Skeletal muscle satellite cell (primary cell): ENCODE measurements at regions not wholly inside any gene's neighbourhood (a gene's known extent, or its start where the extent isn't known, plus 50 kb on each side); places are given as distances from the start of the nearest gene placed in this dataset.

ENCODE experiments used
- H3K27me3 ChIP-seq: 2 replicates; pipeline ENCODE4 v1.7.0; 2013; ENCODE audit warnings: low read length; ENCODE audit not compliant: control insufficient read depth, insufficient read depth
- H3K36me3 ChIP-seq: 2 replicates; pipeline ENCODE4 v1.7.0; 2013; ENCODE audit warnings: mild to moderate bottlenecking, control low read depth, low read length; ENCODE audit not compliant: insufficient read depth
- H3K4me1 ChIP-seq: 2 replicates; pipeline ENCODE4 v1.7.0; 2013; ENCODE audit warnings: low read length; ENCODE audit not compliant: control insufficient read depth, insufficient read depth
- H3K4me2 ChIP-seq: 2 replicates; pipeline ENCODE4 v1.7.0; 2013; ENCODE audit warnings: mild to moderate bottlenecking, low read length
- H3K4me3 ChIP-seq: 2 replicates; pipeline ENCODE4 v1.7.0; 2013; ENCODE audit warnings: low read length
- H3K9ac ChIP-seq: 2 replicates; pipeline ENCODE4 v1.7.0; 2013; ENCODE audit warnings: mild to moderate bottlenecking, low read depth, low read length, moderate library complexity
- H3K9me3 ChIP-seq: replicated peaks from 2 replicates; pipeline ENCODE4 v1.7.0; 2013; ENCODE audit warnings: mild to moderate bottlenecking, control low read depth, low read length

DNA sequence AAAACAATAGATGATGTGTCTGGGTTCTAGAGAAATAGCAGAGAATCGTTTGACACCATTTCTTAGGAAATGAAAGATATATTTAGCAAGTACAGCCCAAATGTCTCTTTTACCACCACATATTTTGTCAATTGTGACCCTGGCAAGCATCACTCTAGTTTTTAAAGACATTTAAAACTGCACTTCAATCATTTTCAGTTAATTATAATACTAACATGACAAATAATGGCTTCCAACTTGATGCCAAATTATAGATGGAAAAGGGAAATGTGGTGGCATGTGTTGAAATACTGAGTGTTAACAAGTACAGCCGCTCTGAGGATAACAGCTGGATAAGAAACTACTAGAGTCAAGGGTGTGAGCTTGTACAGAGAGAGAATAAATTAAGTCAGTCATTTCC is 648.9 kb downstream of the FRK start:
- Histone ChIP-seq H3K36me3 (no peaks in the 10 kb centered on the region), H3K9ac (no peak overlapping the region), H3K27me3 (no peaks in the 10 kb centered on the region), H3K4me1 (no peaks in the 10 kb centered on the region), H3K9me3 (no peaks in the 10 kb centered on the region), H3K4me3 (no peak overlapping the region), H3K4me2 (no peak overlapping the region)

GRCh38 chr6:115404446-115404845 is 656.2 kb downstream of the FRK start:
- Histone ChIP-seq H3K4me2 (no peak overlapping the region), H3K9ac (no peak overlapping the region), H3K9me3 (no peaks in the 10 kb centered on the region), H3K4me1 (no peaks in the 10 kb centered on the region), H3K27me3 (no peaks in the 10 kb centered on the region), H3K36me3 (no peaks in the 10 kb centered on the region), H3K4me3 (no peak overlapping the region)

GRCh38 chr6:115398607-115399006 is 662.1 kb downstream of the FRK start:
- Histone ChIP-seq H3K4me3 (no peak overlapping the region), H3K27me3 (no peaks in the 10 kb centered on the region), H3K4me2 (no peak overlapping the region), H3K9ac (no peak overlapping the region), H3K9me3 (no peaks in the 10 kb centered on the region), H3K36me3 (no peaks in the 10 kb centered on the region), H3K4me1 (no peaks in the 10 kb centered on the region)

DNA sequence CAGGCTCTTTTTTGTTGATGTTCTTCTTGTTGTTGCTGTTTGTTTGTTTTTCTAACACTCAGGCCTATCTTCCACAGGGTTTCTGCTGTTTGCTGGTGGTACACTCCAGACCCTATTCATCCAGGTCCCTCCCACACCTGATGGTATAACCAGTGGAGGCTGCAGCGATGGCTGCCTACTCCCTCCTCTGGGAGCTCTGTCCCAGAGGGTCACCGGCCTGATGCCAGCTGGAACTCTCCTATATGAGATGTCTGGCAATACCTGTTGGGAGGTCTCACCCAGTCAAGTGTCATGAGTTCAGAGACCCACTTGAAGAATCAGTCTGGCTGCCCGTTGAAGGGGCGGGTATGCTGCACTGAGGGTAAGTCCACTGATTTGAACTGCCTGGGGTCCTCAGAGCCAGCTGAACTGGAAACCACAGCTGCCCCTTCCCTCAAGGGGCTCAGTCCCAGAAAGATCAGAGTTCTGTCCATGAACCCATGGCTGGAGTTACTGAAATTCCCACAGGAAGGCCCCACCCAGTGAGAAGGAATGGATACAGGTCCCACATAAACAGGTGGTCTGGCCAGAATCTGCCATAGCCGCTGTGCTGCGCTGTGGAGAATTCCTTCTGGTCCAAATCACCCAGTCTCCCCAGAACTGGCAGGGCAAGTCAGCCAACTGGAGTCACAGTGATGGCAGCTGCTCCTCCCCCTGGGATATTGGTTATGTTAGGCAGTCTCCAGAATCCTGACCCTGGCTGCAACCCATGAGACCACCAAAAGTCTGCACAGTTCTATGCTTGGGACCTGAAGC is 664.4 kb downstream of the FRK start:
- no peaks in the 10 kb centered on the region for H3K9me3 ChIP-seq
- no peaks in the 10 kb centered on the region for H3K36me3 ChIP-seq
- H3K9ac ChIP-seq: no peak overlapping the region
- H3K4me2 ChIP-seq: no peak overlapping the region
- no peaks in the 10 kb centered on the region for H3K27me3 ChIP-seq
- H3K4me1 ChIP-seq: no peaks in the 10 kb centered on the region
- no peak overlapping the region for H3K4me3 ChIP-seq

GRCh38 chr6:115393821-115394220 is 666.9 kb downstream of the FRK start:
- Histone ChIP-seq H3K4me2 (no peak overlapping the region), H3K4me1 (no peaks in the 10 kb centered on the region), H3K36me3 (no peaks in the 10 kb centered on the region), H3K4me3 (no peak overlapping the region), H3K27me3 (no peaks in the 10 kb centered on the region), H3K9ac (no peak overlapping the region), H3K9me3 (no peaks in the 10 kb centered on the region)

DNA sequence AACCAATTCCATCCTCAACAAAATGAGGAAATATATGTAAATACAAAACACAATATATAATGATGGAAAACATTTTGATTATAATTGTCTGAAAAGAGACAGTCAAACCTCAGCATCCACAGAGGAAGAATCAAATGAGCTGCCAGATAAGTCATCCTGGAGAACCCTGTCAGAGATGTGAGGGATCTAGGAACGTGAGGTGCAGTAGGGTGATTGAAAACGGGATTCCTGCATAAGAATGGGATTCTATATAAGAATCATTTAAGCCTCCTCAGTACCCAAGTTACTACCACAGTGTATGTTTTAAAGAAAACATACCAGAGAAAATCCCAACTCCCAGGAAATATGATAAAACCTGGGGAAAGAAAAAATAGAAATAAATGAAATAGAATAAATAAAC is 690.5 kb downstream of the FRK start:
- H3K27me3 ChIP-seq: no peaks in the 10 kb centered on the region
- peaks cover 3% of the 10 kb centered on the region for H3K9me3 ChIP-seq
- no peaks in the 10 kb centered on the region for H3K4me1 ChIP-seq
- no peaks in the 10 kb centered on the region for H3K36me3 ChIP-seq
- no peak overlapping the region for H3K4me3 ChIP-seq
- H3K9ac ChIP-seq: no peak overlapping the region
- no peak overlapping the region for H3K4me2 ChIP-seq

- H3K9me3 ChIP-seq: peaks cover 3% of the 10 kb centered on the region
- H3K4me1 ChIP-seq: no peaks in the 10 kb centered on the region
- H3K4me2 ChIP-seq: no peak overlapping the region
- no peak overlapping the region for H3K4me3 ChIP-seq
- no peak overlapping the region for H3K9ac ChIP-seq
- no peaks in the 10 kb centered on the region for H3K27me3 ChIP-seq
- H3K36me3 ChIP-seq: no peaks in the 10 kb centered on the region
These were observed 694.9 kb downstream of the FRK start for GRCh38 chr6:115365783-115366182.

- Histone ChIP-seq H3K4me1 (peaks cover 2% of the 10 kb centered on the region), H3K36me3 (no peaks in the 10 kb centered on the region), H3K9ac (no peak overlapping the region), H3K4me2 (no peak overlapping the region), H3K9me3 (peaks cover 3% of the 10 kb centered on the region), H3K4me3 (no peak overlapping the region), H3K27me3 (no peaks in the 10 kb centered on the region)
These were observed 697.3 kb downstream of the FRK start for GRCh38 chr6:115363379-115363778.

DNA sequence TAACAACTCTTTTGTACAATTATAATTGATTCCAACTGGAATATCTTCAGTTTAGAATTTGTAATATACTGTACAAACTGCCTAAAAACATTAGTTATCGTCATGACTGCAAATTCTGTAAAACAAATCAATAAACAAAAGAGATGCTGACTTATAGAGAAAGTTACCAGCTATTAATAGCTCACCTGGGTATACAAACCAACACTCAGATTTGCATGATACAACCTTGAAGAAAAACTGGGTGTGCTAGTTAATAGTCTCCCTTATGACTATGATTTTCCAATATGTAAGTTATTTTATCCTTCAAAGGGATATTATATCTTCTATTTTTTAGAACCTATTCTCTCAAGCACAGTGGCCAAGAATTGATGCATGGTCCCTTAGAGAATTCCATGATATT is 698.5 kb downstream of the FRK start:
- H3K4me2 ChIP-seq: no peak overlapping the region
- H3K27me3 ChIP-seq: no peaks in the 10 kb centered on the region
- no peak overlapping the region for H3K4me3 ChIP-seq
- no peak overlapping the region for H3K9ac ChIP-seq
- peaks cover 3% of the 10 kb centered on the region for H3K4me1 ChIP-seq
- H3K9me3 ChIP-seq: peaks cover 3% of the 10 kb centered on the region
- H3K36me3 ChIP-seq: no peaks in the 10 kb centered on the region

DNA sequence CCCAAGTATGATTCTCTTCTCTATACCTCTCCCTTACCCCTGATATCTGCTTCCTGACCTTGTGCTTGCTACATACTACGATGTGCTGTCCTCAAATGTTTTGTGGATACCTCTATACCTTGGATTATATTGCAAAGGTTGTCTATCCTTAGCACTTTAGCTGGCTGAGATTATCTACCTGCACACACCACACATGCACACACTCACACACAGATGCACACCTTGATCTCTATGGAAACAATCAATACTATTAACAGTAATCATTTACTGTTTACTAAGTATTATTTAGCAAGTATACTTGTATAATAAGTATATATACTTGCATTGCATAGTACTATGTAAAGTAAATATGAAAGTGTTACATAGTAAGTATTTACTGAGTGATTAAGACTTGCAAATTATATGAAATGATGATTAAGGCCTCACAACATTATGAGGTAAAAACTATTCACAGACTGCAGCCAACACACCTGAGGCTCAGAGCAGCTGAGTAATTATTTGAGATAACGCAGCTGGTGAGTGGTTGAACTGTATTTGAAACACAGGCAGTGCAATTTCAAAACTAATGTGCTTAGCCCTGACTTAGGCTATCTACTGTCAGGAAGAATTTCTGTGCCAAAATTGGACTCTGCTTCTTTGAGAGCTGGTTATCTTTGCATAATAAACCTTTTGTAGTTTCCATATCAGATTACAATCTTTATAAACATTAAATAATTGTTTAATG is 699.9 kb downstream of the FRK start:
- Histone ChIP-seq H3K4me2 (no peak overlapping the region), H3K27me3 (no peaks in the 10 kb centered on the region), H3K36me3 (no peaks in the 10 kb centered on the region), H3K4me1 (peaks cover 3% of the 10 kb centered on the region), H3K9me3 (peaks cover 2% of the 10 kb centered on the region), H3K4me3 (no peak overlapping the region), H3K9ac (no peak overlapping the region)

GRCh38 chr6:115358616-115359015 is 702.1 kb downstream of the FRK start:
- Histone ChIP-seq H3K4me1 (peaks cover 3% of the 10 kb centered on the region), H3K4me2 (no peak overlapping the region), H3K4me3 (no peak overlapping the region), H3K9me3 (no peaks in the 10 kb centered on the region), H3K36me3 (no peaks in the 10 kb centered on the region), H3K9ac (no peak overlapping the region), H3K27me3 (no peaks in the 10 kb centered on the region)

GRCh38 chr6:115356371-115356770 is 704.3 kb downstream of the FRK start:
- Histone ChIP-seq H3K27me3 (no peaks in the 10 kb centered on the region), H3K9me3 (no peaks in the 10 kb centered on the region), H3K4me2 (no peak overlapping the region), H3K9ac (no peak overlapping the region), H3K4me3 (no peak overlapping the region), H3K36me3 (no peaks in the 10 kb centered on the region), H3K4me1 (peaks cover 3% of the 10 kb centered on the region)
